Endodermal cell (in vitro differentiated cells): ENCODE measurements at regions not wholly inside any gene's neighbourhood (a gene's known extent, or its start where the extent isn't known, plus 50 kb on each side); places are given as distances from the start of the nearest gene placed in this dataset.
"Not testable (repeated sequence)": the region's sequence is repeated elsewhere in the genome, so short reads cannot be mapped to it uniquely, and the experiment has no call there.

ENCODE experiments used
- DNase-seq: peaks from one replicate; pipeline ENCODE4 v3.0.0-alpha.2; 2017
- H3K27ac ChIP-seq: 2 replicates; pipeline ENCODE4 v1.5.1; 2013; ENCODE audit warnings: mild to moderate bottlenecking, low read depth, low read length, moderate library complexity
- H3K27me3 ChIP-seq: 2 replicates; pipeline ENCODE4 v1.6.1; 2013; ENCODE audit warnings: mild to moderate bottlenecking, low read length, moderate library complexity; ENCODE audit not compliant: insufficient read depth, control insufficient read depth, poor library complexity, severe bottlenecking
- H3K36me3 ChIP-seq: 2 replicates; pipeline ENCODE4 v1.7.0; 2013; ENCODE audit warnings: mild to moderate bottlenecking, low read length, moderate library complexity; ENCODE audit not compliant: control insufficient read depth, insufficient read depth
- H3K4me1 ChIP-seq: one replicate; pipeline ENCODE4 v1.7.0; 2013; ENCODE audit warnings: low read length; ENCODE audit not compliant: control insufficient read depth, insufficient read depth
- H3K4me3 ChIP-seq: 2 replicates; pipeline ENCODE4 v1.5.1; 2013; ENCODE audit warnings: mild to moderate bottlenecking, low read length, moderate library complexity
- H3K9ac ChIP-seq: 2 replicates; pipeline ENCODE4 v1.6.1; 2013; ENCODE audit warnings: mild to moderate bottlenecking, low read length, moderate library complexity; ENCODE audit not compliant: poor library complexity, severe bottlenecking; ENCODE audit errors: extremely low read depth
- H3K9me3 ChIP-seq: 2 replicates; pipeline ENCODE4 v1.6.1; 2013; ENCODE audit warnings: mild to moderate bottlenecking, low read length, moderate library complexity; ENCODE audit not compliant: control insufficient read depth
- H3K27ac Mint-ChIP-seq: 2 replicates; pipeline ENCODE4 v1.8.0; 2020; ENCODE audit warnings: mixed read lengths
- H3K27me3 Mint-ChIP-seq: 2 replicates; pipeline ENCODE4 v1.8.0; 2021; ENCODE audit warnings: mild to moderate bottlenecking, mixed read lengths; ENCODE audit not compliant: insufficient read depth
- H3K36me3 Mint-ChIP-seq: 2 replicates; pipeline ENCODE4 v1.8.0; 2020; ENCODE audit warnings: low read depth, mixed read lengths
- H3K4me1 Mint-ChIP-seq: 2 replicates; pipeline ENCODE4 v1.8.0; 2020; ENCODE audit warnings: mixed read lengths
- H3K4me3 Mint-ChIP-seq: 2 replicates; pipeline ENCODE4 v1.8.0; 2020; ENCODE audit warnings: mild to moderate bottlenecking, moderate library complexity, mixed read lengths
- H3K9me3 Mint-ChIP-seq: 2 replicates; pipeline ENCODE4 v1.8.0; 2020; ENCODE audit warnings: mild to moderate bottlenecking, mixed read lengths
- WGBS, 2 experiments: methylation state at CpG; one replicate each; pipeline versions ENCODE4 v1.1.5 to v1.1.7; 2013; ENCODE audit warnings: missing lambda C conversion rate in 2 of 2, mixed read lengths in 1 of 2; ENCODE audit not compliant: insufficient coverage in 1 of 2, insufficient read length in 1 of 2; 5-methylcytosine and 5-hydroxymethylcytosine counted together

- not testable (repeated sequence) for H3K9me3 Mint-ChIP-seq, H3K36me3 ChIP-seq, DNase-seq, H3K4me3 Mint-ChIP-seq, H3K27me3 Mint-ChIP-seq, H3K27me3 ChIP-seq, H3K4me1 Mint-ChIP-seq, H3K36me3 Mint-ChIP-seq, H3K27ac ChIP-seq, H3K4me3 ChIP-seq, H3K9me3 ChIP-seq, H3K4me1 ChIP-seq, H3K27ac Mint-ChIP-seq, H3K9ac ChIP-seq
- WGBS, 2 experiments: no CpG with 5 or more reads among the region's 5 CpGs
Measured at GRCh38 chr2:87630892-87631291, 117.0 kb upstream of the PLGLB2 start.

DNA sequence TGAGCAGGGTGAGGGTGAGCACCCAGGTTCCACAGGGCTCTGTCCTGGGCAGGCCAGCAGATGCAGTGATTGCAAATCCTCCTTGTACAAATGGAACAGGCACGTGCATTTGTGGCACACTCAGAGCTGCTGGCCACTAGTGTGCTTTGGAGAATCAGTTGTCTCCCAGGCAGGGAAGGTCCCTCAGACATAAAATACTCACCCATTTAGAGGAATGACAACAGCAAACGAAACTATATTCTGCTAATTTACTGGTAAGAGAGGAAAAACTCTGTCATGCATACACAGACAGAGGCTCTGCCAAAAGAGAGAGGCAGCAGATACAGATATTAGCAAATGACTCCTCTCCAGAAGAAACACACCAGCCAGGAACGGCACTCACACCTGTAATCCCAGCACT lies 116.5 kb upstream of the PLGLB2 start:
- not testable (repeated sequence) for H3K4me3 Mint-ChIP-seq, H3K27me3 ChIP-seq, H3K9me3 Mint-ChIP-seq, H3K4me1 Mint-ChIP-seq, H3K27me3 Mint-ChIP-seq, H3K9ac ChIP-seq, H3K36me3 Mint-ChIP-seq, H3K4me3 ChIP-seq, H3K27ac Mint-ChIP-seq, H3K4me1 ChIP-seq, H3K36me3 ChIP-seq, DNase-seq, H3K9me3 ChIP-seq, H3K27ac ChIP-seq
- WGBS, 2 experiments: no CpG with 5 or more reads among the region's 3 CpGs

- H3K9me3 Mint-ChIP-seq, H3K27ac Mint-ChIP-seq, H3K27me3 Mint-ChIP-seq, H3K27me3 ChIP-seq, H3K9me3 ChIP-seq, H3K4me1 ChIP-seq, H3K27ac ChIP-seq, H3K4me3 ChIP-seq, H3K36me3 ChIP-seq, H3K9ac ChIP-seq, H3K4me3 Mint-ChIP-seq, H3K4me1 Mint-ChIP-seq, H3K36me3 Mint-ChIP-seq: not testable (repeated sequence)
- DNase-seq: peak; percentile 32
- WGBS, 2 experiments: 94% methylated on average over 2 of the region's 3 CpGs; no CpG with 5 or more reads in 1 of the 2 experiments
Measured at GRCh38 chr2:87633287-87633963, 114.5 kb upstream of the PLGLB2 start.

- H3K4me1 Mint-ChIP-seq, H3K4me1 ChIP-seq, H3K36me3 ChIP-seq: not testable (repeated sequence)
Measured at GRCh38 chr2:87634106-87634505, 113.8 kb upstream of the PLGLB2 start.

DNA sequence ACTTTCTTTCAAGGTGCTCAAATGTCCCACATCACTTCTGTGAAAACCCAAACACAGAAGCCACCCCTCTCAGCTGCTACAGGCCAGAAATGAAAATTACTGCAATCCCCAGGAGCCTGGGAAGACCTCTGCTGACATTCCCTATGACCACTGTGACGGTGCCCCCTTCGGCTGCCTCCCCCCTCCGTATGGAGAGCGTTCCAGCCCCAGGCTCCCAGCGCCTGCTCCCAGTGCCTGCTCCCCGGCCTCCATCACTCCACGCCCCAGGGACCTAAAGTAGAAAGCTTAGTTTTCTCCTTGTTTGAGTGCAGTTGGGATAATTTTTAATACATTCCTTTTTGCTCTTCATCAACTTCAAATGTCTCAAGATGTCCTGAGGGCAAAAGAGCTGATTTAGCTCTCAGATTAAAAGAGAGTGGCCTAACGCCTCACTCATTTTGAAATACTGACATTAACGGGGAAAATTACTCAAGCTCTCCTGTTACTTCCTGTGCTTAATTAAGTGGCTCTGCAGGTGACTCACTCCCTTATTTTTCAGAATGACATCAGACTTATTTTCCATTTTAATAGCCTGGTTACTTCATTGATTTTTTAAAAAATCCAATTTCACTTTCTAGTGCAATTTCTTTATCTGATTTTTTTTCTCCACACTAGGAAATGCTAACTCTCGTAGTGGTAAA lies 112.8 kb upstream of the PLGLB2 start:
- WGBS, 2 experiments: 60% methylated on average over 5 of the region's 10 CpGs; no CpG with 5 or more reads in 1 of the 2 experiments
- H3K36me3 ChIP-seq, H3K27ac ChIP-seq: not testable (repeated sequence)

More at GRCh38 chr2:87634106-87634505, 113.8 kb upstream of the PLGLB2 start:
- H3K27ac Mint-ChIP-seq, H3K27me3 Mint-ChIP-seq, H3K9me3 ChIP-seq, H3K36me3 Mint-ChIP-seq, H3K4me3 Mint-ChIP-seq, H3K27ac ChIP-seq, H3K4me3 ChIP-seq, H3K9me3 Mint-ChIP-seq, H3K27me3 ChIP-seq, H3K9ac ChIP-seq, DNase-seq: not testable (repeated sequence)
- WGBS, 2 experiments: 97% methylated on average over 4 of the region's 7 CpGs; no CpG with 5 or more reads in 1 of the 2 experiments

DNA sequence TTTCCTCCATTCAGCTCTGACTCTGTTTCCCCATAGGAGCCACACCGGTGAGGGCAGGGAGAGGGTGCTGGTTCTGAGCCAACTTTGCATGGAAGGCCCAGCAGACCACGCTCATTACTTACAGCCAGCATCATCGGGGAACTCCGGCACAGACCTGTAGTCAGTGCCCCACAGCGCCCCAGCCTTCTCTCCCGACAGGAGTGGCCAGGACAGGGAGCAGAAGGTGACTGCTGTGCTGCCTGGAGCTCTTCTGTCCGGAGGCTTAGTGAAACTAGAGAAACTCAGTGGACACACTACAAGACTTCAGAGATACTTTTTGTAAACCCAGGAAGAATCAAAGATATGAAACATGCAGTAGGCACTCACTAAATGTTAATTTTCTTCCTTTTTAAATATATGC lies 111.6 kb upstream of the PLGLB2 start:
- H3K36me3 ChIP-seq, H3K27me3 Mint-ChIP-seq, H3K4me3 Mint-ChIP-seq, H3K27ac Mint-ChIP-seq, DNase-seq, H3K9ac ChIP-seq, H3K36me3 Mint-ChIP-seq, H3K27me3 ChIP-seq, H3K4me1 Mint-ChIP-seq, H3K9me3 ChIP-seq, H3K4me3 ChIP-seq, H3K27ac ChIP-seq, H3K4me1 ChIP-seq, H3K9me3 Mint-ChIP-seq: not testable (repeated sequence)
- WGBS, 2 experiments: 93% methylated on average over 5 of the region's 7 CpGs; no CpG with 5 or more reads in 1 of the 2 experiments

More for the DNA sequence above, 112.8 kb upstream of the PLGLB2 start:
- not testable (repeated sequence) for H3K4me3 Mint-ChIP-seq, H3K4me1 Mint-ChIP-seq, H3K27me3 ChIP-seq, H3K9me3 ChIP-seq, H3K9me3 Mint-ChIP-seq, H3K36me3 Mint-ChIP-seq, H3K4me1 ChIP-seq, H3K4me3 ChIP-seq, H3K9ac ChIP-seq, H3K27me3 Mint-ChIP-seq, H3K27ac Mint-ChIP-seq
- peak; percentile 64 for DNase-seq

- not testable (repeated sequence) for H3K4me1 ChIP-seq, H3K27me3 ChIP-seq
- 92 to 100% methylated on average over 3 to 5 of the region's 6 CpGs for WGBS, 2 experiments
Measured at GRCh38 chr2:87636735-87637134, 111.2 kb upstream of the PLGLB2 start.

More at GRCh38 chr2:87636735-87637134, 111.2 kb upstream of the PLGLB2 start:
- DNase-seq, H3K9me3 ChIP-seq, H3K36me3 Mint-ChIP-seq, H3K27ac Mint-ChIP-seq, H3K9ac ChIP-seq, H3K4me1 Mint-ChIP-seq, H3K27ac ChIP-seq, H3K27me3 Mint-ChIP-seq, H3K4me3 Mint-ChIP-seq, H3K36me3 ChIP-seq, H3K9me3 Mint-ChIP-seq, H3K4me3 ChIP-seq: not testable (repeated sequence)
